Activated CD4-positive, alpha-beta memory T cell treated with anti-CD3 and anti-CD28 coated beads, Interleukin-2, amount 10 ng/mL, durations not matched to agents 7 days and 5 days (primary cell): ENCODE measurements at regions not wholly inside any gene's neighbourhood (a gene's known extent, or its start where the extent isn't known, plus 50 kb on each side); places are given as distances from the start of the nearest gene placed in this dataset.

Source experiments
- CTCF ChIA-PET: fragments of 350-600 bp; sonication (Branson Sonifier 250); formaldehyde crosslinking; loops from one replicate; lab custom pipeline; 2021; ENCODE audit warnings: antibody characterized with exemption, inconsistent platforms; lab: Charles Lee
- POLR2A ChIA-PET: fragments of 350-600 bp; sonication (Branson Sonifier 250); formaldehyde crosslinking; loops from one replicate; lab custom pipeline; 2021; ENCODE audit warnings: antibody characterized with exemption; lab: Charles Lee
- DNase-seq: peaks from one replicate; pipeline ENCODE4 v3.0.0-alpha.2; 2020
- H3K27ac Mint-ChIP-seq: one replicate; pipeline ENCODE4 v1.8.0; 2021; ENCODE audit warnings: mild to moderate bottlenecking, mixed read lengths
- H3K27me3 Mint-ChIP-seq: one replicate; pipeline ENCODE4 v1.8.0; 2021; ENCODE audit warnings: mixed read lengths
- H3K36me3 Mint-ChIP-seq: one replicate; pipeline ENCODE4 v1.8.0; 2021; ENCODE audit warnings: low read depth, mixed read lengths
- H3K4me1 Mint-ChIP-seq: one replicate; pipeline ENCODE4 v1.8.0; 2021; ENCODE audit warnings: mixed read lengths
- H3K4me3 Mint-ChIP-seq: one replicate; pipeline ENCODE4 v1.8.0; 2021; ENCODE audit warnings: mild to moderate bottlenecking, mixed read lengths
- H3K9me3 Mint-ChIP-seq: one replicate; pipeline ENCODE4 v1.8.0; 2021; ENCODE audit warnings: mixed read lengths

DNA sequence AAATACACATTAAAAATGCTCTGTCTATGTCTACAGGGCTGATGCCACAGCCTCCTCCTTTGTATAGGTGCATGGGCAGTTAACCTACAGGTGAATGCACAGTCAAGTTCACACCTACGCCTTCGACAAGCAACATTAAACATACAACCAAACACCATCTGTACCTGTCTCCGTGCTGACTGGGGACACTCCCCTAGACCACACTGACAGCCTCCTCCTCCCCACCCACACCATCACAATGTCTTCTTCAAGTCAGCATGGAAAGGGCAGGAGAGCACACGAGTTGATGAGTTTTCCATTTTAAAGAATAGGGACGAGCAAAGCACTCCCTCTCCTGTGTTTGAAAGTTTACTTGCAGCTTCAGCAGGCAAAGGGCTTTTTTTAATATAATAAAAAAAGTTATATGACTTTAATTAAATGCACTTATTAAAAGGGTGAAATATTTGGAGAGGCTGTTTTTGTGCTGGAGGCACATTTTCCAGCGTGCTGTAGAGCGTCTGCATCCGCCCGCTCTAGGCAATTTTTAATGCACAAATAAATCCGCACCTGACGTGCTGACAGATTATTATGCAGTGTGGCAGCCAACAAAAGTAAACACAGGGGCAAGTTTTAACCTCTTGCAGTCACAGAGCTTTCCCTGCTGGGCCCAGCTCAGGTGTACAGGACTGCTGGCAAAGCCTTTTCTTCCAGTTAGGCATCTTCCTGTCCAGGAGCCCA, 367.9 kb downstream of the SOX9 start:
- DNase-seq = no peak
- POLR2A ChIA-PET = no interaction called here
- H3K4me3 Mint-ChIP-seq = no peak overlapping the region
- CTCF ChIA-PET = no interaction called here
- H3K9me3 Mint-ChIP-seq = peaks cover 4% of the 10 kb centered on the region
- no peak overlapping the region for H3K27ac Mint-ChIP-seq
- peaks cover 2% of the 10 kb centered on the region for H3K27me3 Mint-ChIP-seq
- no peaks in the 10 kb centered on the region for H3K4me1 Mint-ChIP-seq
- no peaks in the 10 kb centered on the region for H3K36me3 Mint-ChIP-seq

DNA sequence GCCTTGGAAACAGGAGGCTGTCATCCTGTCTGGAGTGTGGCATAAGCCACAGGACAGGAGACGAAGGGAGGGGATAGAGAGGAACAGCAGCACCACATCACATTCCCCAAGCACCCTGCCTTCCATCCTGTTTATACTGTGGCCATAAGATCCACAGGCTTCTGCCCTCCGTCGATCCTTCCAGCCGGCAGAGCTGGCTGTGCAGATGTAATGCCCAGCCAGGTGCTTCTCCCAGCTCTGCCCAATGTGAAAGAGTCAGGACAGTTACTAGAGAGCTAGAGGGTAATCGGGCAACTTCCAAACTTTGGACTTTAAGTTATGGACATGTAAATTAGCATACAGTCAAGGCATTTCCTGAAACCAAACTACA, 368.4 kb downstream of the SOX9 start:
- no peak overlapping the region for H3K4me3 Mint-ChIP-seq

DNA sequence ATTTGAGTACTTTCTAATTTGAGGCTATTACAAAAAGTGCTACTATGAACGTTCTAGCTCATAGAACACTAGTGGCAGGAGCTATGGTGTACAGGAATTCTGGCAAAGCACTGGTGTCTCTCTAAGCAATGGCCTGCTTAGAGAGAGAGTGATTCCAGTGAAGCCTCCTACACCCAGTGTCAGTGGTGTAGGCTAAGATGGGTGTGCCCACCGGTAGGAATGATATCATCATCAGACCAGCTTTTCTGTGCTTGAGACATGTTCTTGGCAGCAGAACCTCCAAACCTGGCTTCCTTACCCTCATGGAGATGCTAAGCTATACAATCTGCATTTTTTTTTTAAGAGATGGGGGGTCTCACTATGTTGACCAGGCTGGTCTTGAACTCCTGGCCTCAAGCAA, 370.3 kb downstream of the SOX9 start:
- CTCF ChIA-PET = no interaction called here
- POLR2A ChIA-PET = no interaction called here
- Mint-ChIP-seq H3K4me3 (no peak overlapping the region), H3K4me1 (no peaks in the 10 kb centered on the region), H3K27me3 (peaks cover 2% of the 10 kb centered on the region), H3K36me3 (no peaks in the 10 kb centered on the region), H3K9me3 (no peaks in the 10 kb centered on the region), H3K27ac (no peak overlapping the region)
- DNase-seq = no peak

More for the DNA sequence above, 368.4 kb downstream of the SOX9 start:
- H3K4me1 Mint-ChIP-seq = no peaks in the 10 kb centered on the region
- peaks cover 2% of the 10 kb centered on the region for H3K27me3 Mint-ChIP-seq
- ChIA-PET CTCF (no interaction called here), POLR2A (no interaction called here)
- H3K27ac Mint-ChIP-seq = no peak overlapping the region
- H3K36me3 Mint-ChIP-seq = no peaks in the 10 kb centered on the region
- H3K9me3 Mint-ChIP-seq = peaks cover under 1% of the 10 kb centered on the region
- no peak for DNase-seq

DNA sequence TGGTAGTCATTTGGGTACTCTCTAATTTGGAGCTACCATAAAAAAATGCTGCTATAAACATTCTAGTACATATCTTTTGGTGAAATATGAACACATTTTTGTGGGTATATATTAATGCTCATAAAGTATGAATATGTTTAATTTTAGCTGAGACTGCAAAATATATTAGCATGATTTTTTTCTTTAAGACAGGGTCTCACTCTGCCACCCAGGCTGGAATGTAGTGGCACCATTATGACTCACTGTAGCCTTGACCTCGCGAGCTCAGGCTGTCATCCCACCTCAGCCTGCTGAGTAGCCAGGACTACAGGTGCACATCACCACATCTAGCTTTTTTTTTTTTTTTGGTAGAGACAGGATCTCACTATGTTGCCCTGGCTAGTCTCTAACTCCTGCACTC, 371.7 kb downstream of the SOX9 start:
- POLR2A ChIA-PET = no interaction called here
- Mint-ChIP-seq H3K27me3 (peaks cover 2% of the 10 kb centered on the region), H3K36me3 (no peaks in the 10 kb centered on the region), H3K4me1 (no peaks in the 10 kb centered on the region), H3K4me3 (no peak overlapping the region), H3K9me3 (no peaks in the 10 kb centered on the region), H3K27ac (no peak overlapping the region)
- DNase-seq = no peak
- CTCF ChIA-PET = no interaction called here

GRCh38 chr17:72492941-72493340, 372.1 kb downstream of the SOX9 start:
- no peak for DNase-seq
- H3K27me3 Mint-ChIP-seq = peaks cover 2% of the 10 kb centered on the region
- H3K36me3 Mint-ChIP-seq = no peaks in the 10 kb centered on the region
- CTCF ChIA-PET = no interaction called here
- H3K4me3 Mint-ChIP-seq = no peak overlapping the region
- no peak overlapping the region for H3K27ac Mint-ChIP-seq
- no peaks in the 10 kb centered on the region for H3K4me1 Mint-ChIP-seq
- POLR2A ChIA-PET = no interaction called here
- no peaks in the 10 kb centered on the region for H3K9me3 Mint-ChIP-seq

DNA sequence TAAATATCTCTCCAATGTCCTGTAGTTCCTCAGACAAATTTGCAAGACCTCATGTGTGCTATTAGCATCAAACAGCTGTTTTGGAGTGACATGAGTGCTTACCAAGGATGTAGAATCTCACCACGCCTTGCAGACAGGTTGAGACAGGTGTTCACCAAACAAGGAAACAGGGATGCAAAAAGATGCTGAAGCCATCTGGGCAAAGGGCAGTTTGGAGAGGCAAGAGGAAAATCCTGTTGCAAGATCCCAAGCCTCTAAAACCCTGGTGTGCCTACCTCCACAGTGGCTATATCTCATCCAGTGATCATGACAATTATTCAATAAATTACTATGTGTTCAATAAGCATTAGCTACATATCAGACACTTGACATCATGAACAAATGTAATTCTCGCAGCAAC, 373.7 kb downstream of the SOX9 start:
- ChIA-PET POLR2A (no interaction called here), CTCF (no interaction called here)
- no peaks in the 10 kb centered on the region for H3K27me3 Mint-ChIP-seq
- DNase-seq = no peak
- H3K4me3 Mint-ChIP-seq = no peak overlapping the region
- no peaks in the 10 kb centered on the region for H3K36me3 Mint-ChIP-seq
- H3K4me1 Mint-ChIP-seq = no peaks in the 10 kb centered on the region
- H3K9me3 Mint-ChIP-seq = no peaks in the 10 kb centered on the region
- H3K27ac Mint-ChIP-seq = no peak overlapping the region

DNA sequence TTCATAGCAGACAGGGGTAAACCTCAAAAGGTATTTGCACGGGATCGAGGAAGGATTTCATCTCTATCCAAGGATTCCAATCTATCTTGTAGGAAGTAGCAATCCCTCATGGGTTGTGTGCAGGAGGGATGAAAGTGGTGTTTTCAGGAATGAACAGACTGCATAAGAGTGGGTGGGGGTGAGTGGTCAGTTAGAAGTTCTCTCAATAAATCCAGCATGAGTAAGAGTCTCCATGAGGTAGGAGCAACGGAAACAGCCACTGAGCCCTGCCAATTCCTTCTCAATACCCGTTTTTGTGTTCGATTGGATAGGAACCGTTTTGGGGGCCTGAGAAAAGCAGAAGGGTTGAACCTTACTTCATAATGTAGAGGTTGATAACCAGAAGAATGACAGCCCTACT, 375.6 kb downstream of the SOX9 start:
- H3K4me3 Mint-ChIP-seq = no peak overlapping the region
- no peaks in the 10 kb centered on the region for H3K4me1 Mint-ChIP-seq
- no peak for DNase-seq
- H3K36me3 Mint-ChIP-seq = no peaks in the 10 kb centered on the region
- no peaks in the 10 kb centered on the region for H3K27me3 Mint-ChIP-seq
- ChIA-PET CTCF (interaction anchor here (0.6 kb wide), 1 partner anchor 10 kb away, joined by 3 read pairs; no protein-coding TSS in a partner anchor), POLR2A (no interaction called here)
- H3K9me3 Mint-ChIP-seq = no peaks in the 10 kb centered on the region
- no peak overlapping the region for H3K27ac Mint-ChIP-seq

DNA sequence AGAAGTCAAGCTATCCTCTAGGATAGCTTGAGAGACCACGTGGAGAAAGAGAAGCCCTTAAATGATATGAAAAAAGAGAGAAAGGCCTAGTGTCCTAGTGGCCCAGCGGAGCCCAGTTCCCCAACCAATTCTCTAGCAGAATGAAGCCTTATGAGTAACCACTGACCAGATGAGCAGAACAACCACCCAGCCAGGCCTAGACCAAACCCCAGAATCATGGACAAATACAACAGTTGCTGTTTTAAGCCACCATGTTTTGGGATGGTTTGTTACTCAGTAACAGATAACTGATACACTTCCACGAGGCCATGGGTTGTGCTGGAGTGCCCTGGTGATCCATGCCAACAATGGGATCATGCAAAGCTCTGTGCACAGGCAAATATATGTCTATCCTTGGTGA, 377.1 kb downstream of the SOX9 start:
- Mint-ChIP-seq H3K4me3 (no peak overlapping the region), H3K27ac (no peak overlapping the region), H3K36me3 (no peaks in the 10 kb centered on the region), H3K27me3 (no peaks in the 10 kb centered on the region), H3K4me1 (no peaks in the 10 kb centered on the region), H3K9me3 (no peaks in the 10 kb centered on the region)
- DNase-seq = no peak
- CTCF ChIA-PET = no interaction called here
- POLR2A ChIA-PET = no interaction called here

DNA sequence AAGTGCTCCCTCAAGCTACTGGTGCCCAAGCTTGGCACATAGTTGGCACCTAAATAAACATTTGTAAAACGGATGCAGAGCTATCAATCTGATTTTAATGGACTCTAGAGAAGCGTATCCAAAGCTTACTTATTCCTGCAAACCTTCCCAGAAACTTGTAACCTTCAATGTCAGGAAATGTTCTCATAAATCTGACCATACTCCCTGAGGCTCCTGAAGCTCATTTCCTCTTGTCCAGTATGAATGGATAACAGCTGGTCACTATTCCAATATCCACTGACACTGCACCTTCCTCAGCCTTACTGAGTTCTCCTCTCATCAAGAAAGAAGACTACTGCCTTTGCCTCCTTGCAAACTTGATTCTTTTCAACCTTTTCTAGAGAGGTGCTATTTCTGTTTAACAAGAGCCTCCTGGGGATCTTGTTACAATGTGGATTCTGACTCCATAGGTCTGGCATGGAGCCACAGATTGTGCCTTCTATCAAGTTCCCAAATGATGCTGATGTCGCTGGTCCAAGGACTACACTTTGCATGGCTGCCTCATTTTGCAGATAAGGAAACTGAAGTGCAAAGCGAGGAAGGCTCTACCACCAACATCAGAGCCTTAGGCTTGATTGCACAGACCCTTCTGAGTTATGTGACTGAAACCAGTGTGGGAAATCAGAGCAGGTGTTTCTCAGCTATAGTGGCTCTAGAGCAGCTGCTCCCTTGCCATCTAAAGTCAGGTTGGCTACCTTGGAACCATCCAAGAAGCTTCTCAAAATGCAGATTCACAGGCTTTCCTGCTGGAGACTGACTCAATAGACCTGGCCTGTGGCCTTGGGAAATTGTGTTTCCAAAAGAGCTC, 377.8 kb downstream of the SOX9 start:
- Mint-ChIP-seq H3K27me3 (no peaks in the 10 kb centered on the region), H3K36me3 (no peaks in the 10 kb centered on the region), H3K27ac (no peak overlapping the region), H3K4me1 (no peaks in the 10 kb centered on the region), H3K9me3 (no peaks in the 10 kb centered on the region), H3K4me3 (no peak overlapping the region)
- POLR2A ChIA-PET = no interaction called here
- no peak for DNase-seq
- CTCF ChIA-PET = interaction anchor here (0.7 kb wide), 1 partner anchor 16 kb away, joined by 4 read pairs; no protein-coding TSS in a partner anchor

GRCh38 chr17:72501404-72502370, 380.9 kb downstream of the SOX9 start:
- Mint-ChIP-seq H3K4me1 (no peaks in the 10 kb centered on the region), H3K9me3 (peaks cover 2% of the 10 kb centered on the region), H3K4me3 (no peak overlapping the region), H3K27me3 (no peaks in the 10 kb centered on the region), H3K36me3 (no peaks in the 10 kb centered on the region), H3K27ac (no peak overlapping the region)
- ChIA-PET POLR2A (no interaction called here), CTCF (interaction anchor here (0.8 kb wide), 1 partner anchor 11 kb away, joined by 3 read pairs; no protein-coding TSS in a partner anchor)
- no peak for DNase-seq

- no peaks in the 10 kb centered on the region for H3K27me3 Mint-ChIP-seq
- H3K36me3 Mint-ChIP-seq = no peaks in the 10 kb centered on the region
- no peaks in the 10 kb centered on the region for H3K4me1 Mint-ChIP-seq
- no peak overlapping the region for H3K27ac Mint-ChIP-seq
- POLR2A ChIA-PET = no interaction called here
- DNase-seq = no peak
- H3K9me3 Mint-ChIP-seq = peaks cover 2% of the 10 kb centered on the region
- CTCF ChIA-PET = interaction anchor here (0.8 kb wide), 1 partner anchor 10 kb away, joined by 3 read pairs; no protein-coding TSS in a partner anchor
- H3K4me3 Mint-ChIP-seq = no peak overlapping the region
Measured at GRCh38 chr17:72502371-72503341, 381.8 kb downstream of the SOX9 start.

- no peaks in the 10 kb centered on the region for H3K4me1 Mint-ChIP-seq
- no peak overlapping the region for H3K27ac Mint-ChIP-seq
- no peak for DNase-seq
- CTCF ChIA-PET = no interaction called here
- no peaks in the 10 kb centered on the region for H3K36me3 Mint-ChIP-seq
- POLR2A ChIA-PET = no interaction called here
- H3K9me3 Mint-ChIP-seq = peaks cover 2% of the 10 kb centered on the region
- no peak overlapping the region for H3K4me3 Mint-ChIP-seq
- H3K27me3 Mint-ChIP-seq = no peaks in the 10 kb centered on the region
Measured at GRCh38 chr17:72503556-72503955, 382.7 kb downstream of the SOX9 start.
